HG03139 (cell line): ENCODE measurements at regions not wholly inside any gene's neighbourhood (a gene's known extent, or its start where the extent isn't known, plus 50 kb on each side); places are given as distances from the start of the nearest gene placed in this dataset.

Experiments used
- ATAC-seq: cut with Tn5 transposase; IDR thresholded peaks from one replicate; pipeline ENCODE4 v1.9.1; 2021; ENCODE audit not compliant: unreplicated experiment

DNA sequence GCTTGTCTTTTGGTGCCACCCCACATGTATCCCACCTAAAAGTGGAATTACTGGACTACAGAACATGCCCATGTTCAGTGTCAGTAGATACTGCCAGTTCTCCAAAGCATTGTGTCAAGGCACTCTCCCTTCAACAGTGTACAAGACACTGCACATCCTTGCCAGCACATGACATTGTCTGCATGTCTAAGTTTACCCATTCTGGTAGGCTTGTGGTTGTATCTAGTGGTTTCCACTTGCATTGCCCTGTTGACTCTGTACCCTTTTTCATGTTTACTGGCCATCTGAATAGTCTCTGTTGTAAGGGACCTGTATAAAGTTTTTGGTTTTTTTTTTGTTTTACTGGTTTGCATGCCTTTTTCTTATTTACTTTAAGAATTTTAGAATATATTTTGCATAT, 222.4 kb upstream of the CNR1 start:
- no peak for ATAC-seq

DNA sequence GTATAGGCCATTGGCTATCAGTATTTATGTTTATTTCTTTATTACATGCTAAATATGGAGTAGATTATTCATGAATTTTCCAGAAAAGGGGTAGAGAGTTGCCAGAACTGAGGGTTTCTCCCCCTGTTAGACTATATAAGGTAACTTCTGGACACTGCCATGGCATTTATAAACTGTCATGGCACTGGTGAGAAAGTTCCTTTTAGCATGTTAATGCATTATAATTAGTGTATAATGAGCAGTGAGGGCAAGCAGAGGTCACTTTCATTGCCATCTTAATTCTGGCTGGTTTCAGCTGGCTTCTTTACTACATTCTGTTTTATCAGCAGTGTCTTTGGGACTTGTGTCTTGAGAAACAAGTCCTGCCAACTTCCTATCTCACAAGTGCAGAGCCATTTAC, 220.0 kb upstream of the CNR1 start:
- no peak for ATAC-seq

DNA sequence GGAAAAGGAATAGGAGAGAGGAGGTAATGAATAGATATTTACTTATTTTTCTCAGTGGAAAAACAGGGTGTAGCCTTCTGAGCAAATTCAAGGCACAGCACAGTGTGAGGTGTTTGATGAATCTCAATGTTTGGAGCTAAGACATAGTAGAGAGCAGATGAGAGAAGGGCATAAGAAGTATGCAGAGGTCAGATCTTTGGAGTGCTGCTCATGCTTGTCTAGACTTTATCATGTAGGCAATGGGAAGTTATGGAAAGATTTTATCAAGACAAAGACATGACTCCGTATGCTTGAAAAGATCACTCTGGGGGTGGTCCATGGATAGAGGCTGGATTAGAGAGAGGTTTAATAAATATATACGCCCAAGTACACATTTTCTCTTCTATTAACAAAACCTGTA, 217.0 kb upstream of the CNR1 start:
- ATAC-seq = no peak

DNA sequence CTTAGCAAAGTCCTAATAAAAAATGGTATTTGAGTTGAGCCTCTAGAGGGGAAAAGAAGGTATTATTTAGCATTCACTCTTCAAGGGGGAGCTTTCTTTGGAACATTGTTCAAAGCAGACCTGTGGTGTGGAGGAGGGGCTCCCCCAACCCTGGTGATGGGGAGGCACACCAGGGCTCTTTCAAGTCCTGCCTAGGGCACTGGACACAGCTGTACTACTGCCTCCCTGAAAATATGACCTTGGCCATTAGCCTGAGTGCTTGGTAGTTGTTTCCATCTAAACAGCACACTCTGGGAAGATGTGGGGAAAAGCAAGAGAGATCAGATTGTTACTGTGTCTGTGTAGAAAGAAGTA, 215.1 kb upstream of the CNR1 start:
- no peak for ATAC-seq

DNA sequence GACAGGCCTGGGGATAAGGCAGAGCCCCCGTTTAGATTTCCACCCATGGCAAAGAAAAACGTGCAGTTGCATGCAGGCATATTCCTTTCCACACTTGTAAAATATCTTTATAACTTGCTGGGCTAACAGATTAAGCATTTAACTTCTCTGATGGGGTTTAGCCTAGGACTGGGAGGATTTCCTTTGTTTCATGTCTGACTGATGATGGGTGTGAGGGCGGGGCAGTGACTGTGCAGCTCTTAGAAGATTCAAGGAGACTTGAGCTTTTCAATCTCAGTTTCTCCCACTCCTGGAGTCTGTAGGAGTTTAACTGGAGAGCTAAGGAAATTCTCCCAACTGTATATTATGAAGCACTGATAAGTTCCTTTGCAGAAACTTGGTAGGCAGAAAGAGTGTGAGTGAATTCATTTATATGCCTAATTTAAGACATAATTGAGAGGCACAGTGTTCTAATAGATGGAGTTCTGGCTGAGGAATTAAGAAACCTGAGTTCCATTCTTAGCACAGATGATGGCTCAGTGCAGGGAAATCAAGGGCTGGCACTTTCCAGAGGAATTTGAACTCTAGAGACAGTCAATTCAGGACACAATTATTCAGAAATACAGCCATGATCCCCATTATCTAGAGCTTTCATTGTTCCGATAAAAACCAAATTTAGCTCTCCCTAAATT, 214.6 kb upstream of the CNR1 start:
- no peak for ATAC-seq

DNA sequence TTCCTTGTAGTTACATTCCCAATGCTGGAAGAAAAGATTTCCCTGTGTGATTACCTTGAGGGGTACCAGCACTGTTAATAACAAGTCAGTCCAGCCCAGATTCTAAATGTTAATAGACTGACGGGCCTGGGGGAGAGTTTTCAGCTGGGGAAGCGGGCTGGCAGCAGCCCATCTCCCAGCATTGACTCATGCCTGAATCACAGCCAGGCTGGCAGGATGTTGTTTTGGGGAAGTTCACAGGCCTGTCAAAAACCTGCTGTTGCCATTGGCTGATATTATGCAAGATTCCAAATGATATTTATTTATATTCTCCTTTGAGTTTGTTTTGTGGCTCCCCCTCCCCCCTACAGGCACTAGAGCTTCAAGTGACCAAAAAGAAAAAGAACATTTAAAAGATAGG, 213.9 kb upstream of the CNR1 start:
- no peak for ATAC-seq

DNA sequence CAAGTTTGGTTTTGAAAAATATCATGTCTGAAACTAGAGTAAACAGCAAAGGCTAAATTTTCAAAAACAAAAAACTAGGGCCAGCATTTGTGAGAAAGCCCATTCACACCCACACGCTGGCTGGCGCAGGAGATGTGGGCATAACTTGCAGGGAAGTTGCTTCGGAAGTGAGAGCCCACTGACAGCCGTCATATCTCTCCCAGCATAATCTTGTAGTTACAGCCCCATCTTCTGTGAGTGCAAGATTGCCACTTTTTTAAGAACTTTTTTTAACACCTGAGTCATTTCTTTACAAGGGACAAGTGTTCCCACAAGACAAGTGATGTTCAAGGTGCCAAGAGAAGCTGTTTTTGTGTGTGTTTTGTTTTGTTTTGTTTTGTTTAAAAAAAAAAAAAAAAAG, 212.5 kb upstream of the CNR1 start:
- ATAC-seq = no peak

DNA sequence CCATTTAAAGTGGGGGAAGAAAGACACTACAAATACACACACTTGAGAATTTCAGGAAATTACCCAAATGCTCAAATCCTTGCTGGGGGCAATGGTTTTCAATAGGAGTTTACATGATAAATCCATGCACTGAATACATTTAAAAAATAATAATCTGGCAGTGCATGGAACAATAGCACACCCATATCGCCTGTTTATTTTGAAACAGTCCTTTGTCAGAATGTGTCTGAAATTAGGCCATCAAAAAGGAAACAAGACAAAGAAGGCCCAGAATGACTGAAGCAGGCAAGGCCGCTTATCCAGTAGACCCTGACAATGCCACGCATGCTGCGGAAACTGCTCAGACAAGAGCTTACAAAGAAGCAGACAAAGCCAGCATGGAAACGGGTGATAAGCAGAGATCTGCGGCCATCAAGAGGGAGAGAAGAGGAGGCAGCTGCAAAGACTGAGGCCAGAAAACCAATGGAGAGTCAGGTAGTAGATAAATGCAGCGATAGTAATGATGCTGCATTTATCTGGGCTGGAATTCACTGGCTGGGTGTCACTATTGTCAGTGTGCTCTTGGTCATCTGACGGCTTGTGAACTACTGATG, 211.9 kb upstream of the CNR1 start:
- ATAC-seq = no peak

DNA sequence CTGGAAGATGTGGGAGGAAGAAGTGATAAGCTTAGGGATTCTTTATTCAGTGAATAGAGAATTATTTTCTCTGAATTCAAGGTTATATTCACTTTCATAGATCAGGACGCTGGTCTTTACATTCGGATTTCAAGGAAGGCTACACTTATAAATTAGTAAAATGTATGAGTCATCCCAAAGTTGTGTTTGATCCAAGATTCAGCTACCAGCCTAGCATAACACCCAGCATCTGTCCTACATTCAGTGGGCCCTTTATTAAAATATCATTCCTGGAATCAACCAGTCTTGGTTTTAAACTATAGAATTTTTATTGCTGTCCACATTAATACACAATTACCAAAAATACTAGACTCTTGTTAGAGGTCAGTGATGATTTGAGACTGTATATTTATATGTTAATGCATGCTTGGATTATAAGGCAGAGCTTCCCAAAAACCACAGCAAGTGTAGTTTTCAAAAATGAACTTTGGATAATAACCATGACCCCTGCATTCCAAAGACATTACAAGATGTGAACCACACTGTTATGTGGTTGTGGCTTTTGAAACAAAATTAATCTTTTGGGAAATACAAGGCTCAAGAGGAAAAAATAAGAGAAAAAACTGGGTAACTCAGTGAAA, 210.7 kb upstream of the CNR1 start:
- ATAC-seq = no peak

DNA sequence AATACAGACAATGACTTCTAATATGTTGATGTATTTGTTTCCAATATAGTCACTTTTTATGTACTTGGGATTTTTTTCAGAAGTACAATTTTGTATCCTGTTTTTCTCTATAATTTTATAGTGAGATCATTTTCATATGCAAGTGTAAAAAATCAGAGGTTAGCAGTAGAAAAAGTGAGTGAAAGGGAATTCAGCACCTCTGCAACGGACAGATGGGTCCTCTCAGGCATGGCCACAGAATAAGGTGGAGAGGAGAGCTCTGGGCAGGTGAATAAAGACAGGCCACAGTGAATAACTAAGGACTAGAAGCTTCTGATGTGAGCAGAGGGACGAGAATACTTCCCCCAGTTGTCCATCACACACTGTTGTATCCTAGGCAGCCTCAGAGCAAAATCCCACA, 210.1 kb upstream of the CNR1 start:
- ATAC-seq = no peak

DNA sequence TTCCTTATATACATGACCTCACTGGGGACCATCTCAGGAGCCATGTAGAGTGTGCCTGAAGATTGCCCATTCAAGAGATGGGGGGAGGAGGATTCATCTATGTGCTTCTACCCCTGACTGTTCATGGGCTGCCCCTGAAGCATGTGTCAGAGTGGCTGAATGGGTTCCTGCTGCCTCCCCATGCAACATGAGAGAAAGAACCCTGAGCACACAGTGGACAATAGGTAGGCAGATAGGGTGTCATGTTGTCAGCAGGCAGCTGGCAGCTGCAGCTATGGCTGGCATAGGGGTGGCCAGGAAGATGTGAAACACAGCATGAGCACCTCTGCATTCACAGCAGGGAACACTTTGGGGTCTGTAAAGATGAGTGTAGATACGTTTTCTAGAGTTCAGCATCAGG, 208.4 kb upstream of the CNR1 start:
- ATAC-seq = no peak

DNA sequence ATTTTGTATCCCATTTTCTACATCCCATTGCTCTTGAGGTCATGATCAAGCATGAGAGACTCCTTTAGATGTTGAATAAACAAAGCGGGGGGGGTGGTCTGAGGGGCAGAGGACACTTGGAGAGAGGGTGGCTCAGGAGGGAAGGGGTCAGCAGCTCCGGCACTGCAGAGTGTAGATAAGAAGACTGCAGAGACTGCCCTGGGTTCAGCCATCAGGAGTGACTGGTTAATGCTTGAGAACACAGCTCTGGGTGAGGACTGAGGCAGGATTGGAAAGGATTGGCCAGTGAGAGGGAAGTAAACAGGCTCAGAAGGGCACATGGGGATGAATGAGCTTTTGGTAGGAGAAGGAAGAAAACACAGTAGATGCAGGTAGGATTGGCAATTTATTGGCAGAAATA, 205.3 kb upstream of the CNR1 start:
- no peak for ATAC-seq

DNA sequence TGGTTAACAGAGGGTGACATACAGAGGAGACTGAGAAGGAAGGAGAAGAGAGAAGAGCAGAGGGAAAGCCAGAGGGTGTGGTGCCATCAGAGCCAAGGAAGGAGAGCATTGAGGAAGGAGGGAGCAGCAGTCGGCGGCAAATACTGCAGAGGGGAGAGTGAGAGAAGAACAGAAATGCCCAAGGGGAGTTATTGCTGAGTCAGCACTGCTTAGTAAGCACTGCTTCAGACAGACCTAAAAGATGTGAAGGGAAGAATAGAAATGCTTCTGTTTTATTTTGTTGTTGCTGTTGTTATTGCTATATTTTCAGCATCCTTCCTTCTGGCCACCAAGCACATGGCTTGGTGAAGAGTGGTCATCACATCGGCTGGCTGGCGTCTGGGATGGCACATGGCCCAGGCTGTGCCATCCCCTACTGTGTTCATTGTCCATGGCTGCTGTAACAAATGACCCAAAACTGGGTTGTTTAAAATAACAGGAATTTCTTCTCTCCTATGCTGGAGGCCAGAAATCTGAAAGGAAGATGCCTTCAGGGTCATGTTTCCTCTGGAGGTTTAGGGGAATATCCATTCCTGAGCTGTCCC, 204.1 kb upstream of the CNR1 start:
- ATAC-seq = no peak

DNA sequence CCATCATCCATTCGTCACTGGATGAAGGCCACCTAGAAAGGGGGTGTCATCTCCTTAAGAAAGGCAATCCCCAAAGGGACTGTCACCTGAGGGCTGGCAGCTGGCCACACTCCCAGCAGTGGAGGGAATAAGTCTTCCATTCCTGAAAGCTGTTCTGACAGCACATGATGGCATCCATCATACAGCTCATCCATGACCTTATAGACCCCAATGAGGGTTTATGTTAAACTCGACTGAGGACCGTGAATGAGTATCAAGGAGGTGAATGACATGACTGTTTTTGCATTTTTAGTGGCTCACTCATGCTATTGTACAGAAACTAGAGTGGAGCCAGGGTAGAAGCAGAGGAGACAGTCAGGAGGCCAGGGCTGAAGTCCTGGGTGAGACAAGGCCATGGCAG, 203.1 kb upstream of the CNR1 start:
- ATAC-seq = no peak

DNA sequence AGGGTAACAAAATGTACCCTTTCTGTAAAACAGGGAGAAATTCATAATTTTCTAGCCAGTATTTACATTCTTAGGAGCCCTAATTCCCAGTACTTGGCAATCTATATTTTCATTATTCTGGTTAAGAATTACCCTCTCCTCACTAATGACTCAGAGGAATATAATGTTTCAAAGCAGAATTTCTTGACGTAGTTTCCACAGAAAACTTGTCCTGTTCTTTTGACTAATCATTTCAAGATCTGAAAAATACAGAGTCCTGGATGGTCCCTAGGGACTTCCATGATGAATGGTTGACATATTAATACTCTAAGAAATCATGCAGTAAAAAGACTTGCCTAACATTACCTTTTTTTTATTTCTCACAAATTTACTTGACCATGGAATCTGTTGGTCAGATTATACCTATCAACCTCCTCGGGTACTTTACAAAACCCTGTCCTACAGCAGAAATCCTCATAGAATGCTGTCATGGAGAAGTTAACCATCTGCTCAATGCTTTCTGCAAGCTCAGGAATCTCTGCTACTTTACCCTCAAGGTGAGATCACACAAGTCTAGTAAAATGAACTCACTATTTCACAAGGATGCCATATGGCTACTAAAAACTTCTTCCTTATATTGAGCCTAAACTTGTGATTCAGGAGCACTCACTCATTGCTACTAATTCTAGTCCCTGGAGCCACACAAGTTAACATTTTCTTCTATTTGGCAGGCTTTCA, 202.1 kb upstream of the CNR1 start:
- no peak for ATAC-seq

DNA sequence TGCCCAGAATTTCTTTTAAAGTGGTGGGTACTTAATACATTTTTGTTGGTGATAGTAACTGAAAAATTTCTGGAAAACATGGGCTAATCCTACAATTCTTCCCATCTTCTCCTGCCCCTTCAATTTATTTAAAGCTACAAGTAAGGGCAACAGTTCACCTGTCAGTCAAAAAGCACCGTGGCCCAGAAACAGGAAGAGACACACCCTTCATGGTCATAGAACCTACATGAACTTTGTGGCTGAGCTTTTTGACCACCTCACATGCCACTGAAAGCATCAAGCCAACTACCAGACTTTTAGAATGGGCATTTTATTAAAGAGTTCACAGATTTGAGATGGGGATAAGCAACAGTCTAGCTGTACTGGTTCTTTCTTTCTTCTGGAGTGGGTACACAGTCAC, 201.1 kb upstream of the CNR1 start:
- no peak for ATAC-seq

DNA sequence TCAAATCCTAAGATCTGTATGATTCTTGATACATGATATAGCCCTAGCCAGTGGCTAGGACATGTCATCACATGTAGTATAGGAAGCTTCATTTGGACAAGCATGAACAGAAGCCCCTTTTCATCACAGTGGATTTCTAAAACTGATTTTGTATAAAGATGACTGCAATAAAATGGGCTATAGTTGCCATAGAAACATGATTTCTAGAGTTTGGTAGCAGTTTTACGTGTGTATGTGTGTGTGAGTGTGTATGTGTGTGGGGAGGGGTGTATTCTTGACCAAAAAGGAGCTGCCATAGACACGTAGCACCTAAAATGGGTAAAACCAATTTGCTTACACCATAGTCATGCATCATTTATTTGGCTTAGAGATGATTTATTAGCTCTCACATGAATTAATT, 200.5 kb upstream of the CNR1 start:
- no peak for ATAC-seq

DNA sequence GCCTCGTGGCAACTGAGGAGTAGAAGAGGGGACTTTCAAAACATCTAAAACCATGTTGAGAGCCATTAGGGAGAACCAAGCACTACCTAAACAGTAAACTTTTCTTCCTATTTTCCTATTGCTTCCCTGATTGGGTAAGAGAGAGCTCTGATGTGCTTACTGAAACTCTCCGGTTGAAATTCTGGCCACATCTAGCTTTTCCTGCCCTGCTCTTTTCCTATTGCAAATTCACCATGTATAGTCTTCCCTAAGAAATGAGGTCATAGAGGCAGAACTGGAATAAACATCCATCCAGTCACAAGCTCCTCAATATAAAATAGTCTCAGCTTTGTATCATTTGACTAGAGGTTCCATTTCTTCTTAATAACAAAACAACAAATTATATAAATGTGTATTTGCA, 199.5 kb upstream of the CNR1 start:
- no peak for ATAC-seq

DNA sequence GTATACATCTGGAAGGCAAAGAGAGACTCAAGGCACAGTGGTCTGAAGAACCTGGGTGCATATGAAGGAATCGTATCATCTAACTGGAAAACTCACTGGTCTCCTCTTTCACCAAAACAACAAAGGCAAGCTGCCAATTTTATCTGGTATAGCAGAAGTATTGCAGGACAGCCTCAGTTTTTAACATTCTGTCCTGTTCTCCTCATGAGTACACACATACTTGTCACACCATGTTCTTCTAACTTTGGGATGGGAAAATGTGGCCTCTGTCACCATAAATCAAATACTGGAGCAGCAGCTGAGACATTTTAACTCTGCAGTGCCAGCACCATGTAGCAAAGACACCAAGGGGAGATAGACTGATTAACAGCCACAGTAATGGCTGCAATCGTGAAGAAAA, 199.1 kb upstream of the CNR1 start:
- no peak for ATAC-seq

DNA sequence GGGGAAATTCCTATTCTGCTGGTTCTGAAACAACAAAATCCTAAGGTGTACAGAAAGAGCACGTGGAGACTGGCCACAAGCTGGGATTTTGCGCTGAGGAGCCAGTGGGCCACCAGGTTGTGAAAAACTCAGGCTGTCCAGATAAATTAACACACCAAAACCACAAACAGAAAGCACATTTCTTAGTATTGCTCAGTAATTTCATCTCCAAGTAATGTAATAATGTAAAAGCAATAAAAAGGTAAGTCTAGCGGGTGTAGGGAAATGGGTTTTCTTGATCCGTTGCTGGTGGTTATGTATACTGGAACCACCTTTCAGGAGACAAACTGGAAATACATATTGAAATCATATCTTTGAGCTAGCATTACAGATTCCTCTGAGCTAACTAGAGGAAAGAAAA, 195.6 kb upstream of the CNR1 start:
- no peak for ATAC-seq

DNA sequence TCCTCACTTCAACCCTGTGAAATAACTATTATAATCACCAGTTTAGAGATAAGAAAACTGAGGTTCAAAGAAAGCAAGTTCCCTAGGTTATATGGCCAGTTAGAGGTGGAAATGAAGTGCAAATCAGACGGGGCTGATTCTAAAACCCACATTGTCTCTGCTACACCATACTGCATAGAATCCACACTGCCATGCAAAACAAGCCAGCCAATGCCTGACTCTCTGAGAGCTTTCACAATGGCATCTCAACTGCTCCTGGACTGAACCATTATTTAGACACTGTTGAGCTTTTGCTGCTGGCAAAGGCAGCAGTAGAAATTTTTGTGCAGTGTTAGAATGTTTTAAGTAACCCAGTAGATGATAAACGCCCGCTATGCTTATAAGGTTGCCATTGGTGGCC, 195.2 kb upstream of the CNR1 start:
- ATAC-seq = no peak

DNA sequence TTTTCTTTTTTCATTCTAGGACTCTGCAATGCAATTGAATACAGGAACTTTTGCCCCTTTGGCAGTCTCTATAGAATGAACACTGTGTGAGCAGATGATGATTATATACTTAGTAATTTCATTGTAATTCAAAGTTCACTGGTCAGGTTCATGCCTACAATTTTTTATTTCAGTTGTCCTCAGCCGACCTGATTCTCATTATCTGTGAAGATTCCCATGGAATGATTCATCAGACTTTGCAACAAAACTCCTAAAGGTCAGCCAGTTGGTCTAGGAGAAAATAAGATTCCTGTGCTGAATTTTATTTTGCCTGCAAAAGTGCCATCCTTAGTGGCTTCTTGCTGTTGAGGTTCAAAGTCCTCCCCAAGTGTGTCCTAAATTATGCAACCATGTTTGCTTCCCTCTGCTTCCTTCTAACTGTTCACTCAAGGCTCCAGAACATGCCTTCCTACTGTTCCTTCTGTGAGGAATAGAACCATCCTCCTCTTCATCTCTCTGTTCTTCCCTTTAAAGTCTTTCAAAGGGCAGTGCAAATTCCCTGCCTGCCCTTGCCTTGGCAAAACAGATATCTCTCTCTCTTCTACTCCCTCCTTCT, 194.2 kb upstream of the CNR1 start:
- ATAC-seq = no peak
